GM19328 (cell line): ENCODE measurements at regions not wholly inside any gene's neighbourhood (a gene's known extent, or its start where the extent isn't known, plus 50 kb on each side); places are given as distances from the start of the nearest gene placed in this dataset.
A peak's percentile ranks its signal among the peaks of the same experiment; 100 is the strongest.
"Not testable (repeated sequence)": the region's sequence is repeated elsewhere in the genome, so short reads cannot be mapped to it uniquely, and the experiment has no call there.

Experiments used
- ATAC-seq: cut with Tn5 transposase; IDR thresholded peaks from one replicate; pipeline ENCODE4 v1.9.1; 2021; ENCODE audit warnings: mild to moderate bottlenecking, moderate library complexity; ENCODE audit not compliant: unreplicated experiment

DNA sequence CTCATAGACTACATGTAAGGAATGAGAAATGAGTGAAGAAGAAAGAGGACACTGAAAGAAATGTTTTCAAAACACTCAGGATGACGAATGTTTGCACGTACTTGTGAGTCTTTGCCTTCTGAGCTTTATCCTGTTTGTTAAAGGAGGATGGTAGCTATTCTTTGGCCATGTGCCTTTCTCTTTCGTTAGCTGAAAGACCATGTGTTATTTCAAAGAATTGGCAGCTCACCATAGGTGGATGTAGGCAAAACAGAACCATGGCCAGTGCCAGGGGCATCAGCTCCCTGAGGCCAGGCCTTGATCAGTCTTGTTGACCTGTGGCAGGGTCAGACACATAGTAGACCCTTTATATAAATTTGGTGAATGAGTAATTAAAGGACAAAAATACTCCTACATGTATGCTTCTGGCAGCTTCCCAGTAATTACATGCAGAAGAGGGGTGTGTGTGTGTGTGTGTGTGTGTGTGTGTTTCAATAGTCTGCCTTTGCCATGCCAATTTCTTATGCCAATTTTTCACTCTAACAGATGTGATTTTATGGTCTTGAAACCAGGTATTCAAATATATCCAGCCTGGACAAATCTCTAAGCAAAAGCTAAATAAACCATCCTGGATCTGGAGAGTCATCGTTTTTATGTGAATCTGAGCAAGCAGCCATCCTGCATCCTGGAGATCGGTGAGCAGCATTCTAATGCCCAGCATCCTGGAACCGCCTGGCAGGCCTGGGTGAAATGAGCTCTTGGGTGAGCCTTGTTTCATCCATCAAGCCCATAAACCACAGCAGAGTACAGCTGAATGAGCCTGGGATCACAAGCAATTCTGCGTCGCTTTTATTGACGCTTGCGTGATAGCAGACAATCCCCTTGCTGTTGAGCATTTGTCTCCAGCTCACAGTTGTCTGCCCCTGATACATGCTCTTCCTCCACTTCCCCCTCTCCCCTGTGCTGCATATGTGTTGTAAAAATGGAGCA, 475.4 kb downstream of the MED10 start:
- ATAC-seq = no peak

DNA sequence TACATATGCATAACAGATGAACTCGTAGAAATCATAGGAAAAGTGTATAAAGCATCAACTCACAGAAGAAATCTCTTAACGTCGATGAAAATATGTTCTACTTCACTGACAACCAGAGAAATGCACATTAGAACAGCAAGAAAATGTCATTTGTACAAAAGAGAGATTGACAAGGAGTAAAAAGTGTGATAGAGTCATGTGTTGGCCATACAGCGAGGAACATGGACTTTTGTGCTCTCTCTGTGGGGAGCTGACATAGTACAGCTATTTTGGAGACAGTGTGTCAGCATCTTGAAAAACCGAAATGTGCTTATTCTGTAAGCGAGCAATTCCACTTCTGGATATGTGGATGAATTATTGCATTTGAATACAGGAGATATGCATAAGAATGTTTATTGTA, 477.9 kb downstream of the ICE1 start:
- ATAC-seq = no peak

DNA sequence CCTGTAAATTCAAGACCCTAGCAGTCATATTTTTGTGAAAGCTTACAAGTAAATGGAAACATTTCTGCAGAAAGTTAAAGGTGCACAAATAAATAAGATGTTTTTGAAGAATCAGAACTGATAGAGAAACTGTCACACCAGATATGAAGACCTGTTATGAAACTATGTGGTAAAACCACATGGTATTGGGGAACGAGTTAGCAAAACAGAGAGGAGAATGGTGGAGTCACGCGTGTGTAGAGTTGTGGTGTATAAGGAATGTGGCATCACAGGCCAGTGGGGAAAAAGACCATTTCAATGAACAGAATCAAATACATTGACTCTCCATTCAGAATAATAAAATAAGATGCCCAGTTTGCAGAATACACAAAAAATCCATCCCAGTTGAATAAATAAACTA, 477.2 kb downstream of the ICE1 start:
- ATAC-seq = no peak

DNA sequence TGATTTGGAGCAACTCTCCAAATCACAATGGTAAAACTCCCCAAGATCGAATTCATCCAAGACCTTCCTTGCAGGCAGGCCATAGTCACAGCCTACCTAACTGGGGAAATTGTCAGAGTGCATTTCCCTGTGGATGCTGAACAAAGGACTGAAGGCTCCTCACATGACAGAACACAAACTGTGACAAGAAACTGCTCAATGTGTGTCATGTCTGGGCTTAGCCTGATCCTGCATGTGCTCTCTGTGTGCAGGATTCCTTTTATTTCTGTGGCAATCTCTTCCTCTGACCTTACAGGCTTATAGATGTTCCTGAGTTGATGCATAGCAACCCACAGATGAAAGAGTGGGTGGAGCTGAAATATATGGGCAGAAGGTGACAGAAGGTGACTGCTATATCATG, 465.8 kb downstream of the ICE1 start:
- ATAC-seq = no peak

DNA sequence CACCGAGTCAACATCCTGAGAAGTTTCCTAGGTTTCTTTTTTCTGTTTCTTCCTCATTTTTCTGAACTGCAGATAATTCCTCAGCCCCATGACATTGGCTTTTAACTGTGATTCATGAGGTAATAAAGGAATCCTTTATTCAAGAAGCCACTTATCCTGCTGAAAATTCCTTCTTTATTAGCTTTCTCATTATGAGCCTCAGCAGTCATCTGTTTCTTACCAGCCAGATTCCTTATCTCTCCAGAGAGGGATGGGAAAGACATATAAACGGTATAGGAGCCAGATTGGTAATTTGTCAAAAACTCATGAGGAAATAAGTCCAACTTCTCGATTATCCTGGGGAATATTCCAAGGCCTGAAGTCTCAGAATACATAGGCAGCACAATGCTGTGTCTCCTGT, 465.4 kb downstream of the ICE1 start:
- ATAC-seq = no peak

DNA sequence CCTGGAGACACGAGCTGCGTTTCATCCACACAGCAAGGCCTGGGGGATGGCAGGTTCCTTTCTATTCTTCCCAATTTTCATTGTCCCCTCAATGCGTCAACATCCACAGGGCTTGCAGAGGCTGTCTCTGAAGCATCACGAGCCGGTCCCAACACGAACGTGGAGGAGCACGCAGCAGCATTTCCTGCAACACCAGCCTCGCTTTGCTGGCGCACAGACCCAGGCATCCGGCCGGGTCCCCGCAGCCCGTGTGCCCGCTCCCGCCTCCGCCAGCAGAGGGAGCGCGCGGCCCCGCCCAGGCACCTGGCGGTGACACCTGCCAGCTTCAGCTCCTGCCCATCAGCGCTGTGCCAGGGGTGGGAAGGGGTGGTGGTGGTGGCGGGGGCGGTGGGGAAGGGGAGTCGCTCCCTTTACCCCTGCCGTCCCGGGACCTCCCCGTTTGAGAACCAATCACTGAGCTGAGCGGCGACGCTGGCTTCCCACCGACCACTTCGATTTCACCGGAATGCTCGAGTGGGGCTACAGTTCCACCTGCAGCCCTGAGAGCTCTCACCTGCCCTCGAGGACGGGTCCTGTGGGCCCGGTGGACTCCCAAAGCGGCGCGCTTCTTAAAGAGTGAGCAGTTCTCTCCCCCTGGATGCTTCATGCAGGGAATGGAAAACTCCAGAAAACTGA, 464.5 kb downstream of the ICE1 start:
- ATAC-seq = peak; percentile 81

DNA sequence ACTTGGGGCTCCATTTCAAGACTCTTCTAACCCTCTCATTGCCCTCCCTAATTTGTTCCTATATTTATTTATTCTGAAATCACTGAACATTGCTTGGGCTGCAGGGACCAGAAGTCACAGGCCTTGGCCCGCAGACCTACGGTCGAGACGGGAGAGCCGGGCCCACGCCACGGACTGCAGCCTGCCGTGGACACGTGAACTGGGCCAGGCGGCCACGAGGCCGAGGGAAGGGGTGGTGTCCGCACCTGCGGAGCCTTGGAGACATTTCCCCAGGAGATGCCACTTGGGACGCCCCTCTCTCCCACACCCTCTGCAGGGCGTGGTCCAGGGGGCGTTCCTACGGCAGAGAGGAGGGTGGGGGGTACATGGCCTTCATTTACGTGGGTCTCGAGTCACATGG, 463.9 kb downstream of the ICE1 start:
- no peak for ATAC-seq

DNA sequence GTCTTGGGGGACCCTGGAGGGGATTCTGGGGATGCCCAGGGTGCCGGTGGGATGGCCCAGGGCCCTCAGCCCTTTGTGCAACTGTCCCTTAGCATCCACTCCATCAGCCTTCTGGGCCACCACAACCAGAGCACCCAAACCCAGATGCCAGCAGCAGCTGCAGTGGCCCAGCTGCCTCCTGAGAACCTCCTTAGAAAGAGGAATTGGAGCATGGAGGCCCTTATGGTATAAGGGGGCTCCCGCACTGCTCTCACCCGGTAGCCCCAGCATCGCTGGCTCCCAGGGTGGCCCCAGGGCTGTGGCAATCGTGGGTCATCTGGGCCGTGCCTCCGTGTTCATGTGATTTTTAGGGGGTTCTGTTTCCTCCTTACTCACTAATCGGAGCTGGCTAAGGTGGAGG, 463.3 kb downstream of the ICE1 start:
- ATAC-seq = no peak

DNA sequence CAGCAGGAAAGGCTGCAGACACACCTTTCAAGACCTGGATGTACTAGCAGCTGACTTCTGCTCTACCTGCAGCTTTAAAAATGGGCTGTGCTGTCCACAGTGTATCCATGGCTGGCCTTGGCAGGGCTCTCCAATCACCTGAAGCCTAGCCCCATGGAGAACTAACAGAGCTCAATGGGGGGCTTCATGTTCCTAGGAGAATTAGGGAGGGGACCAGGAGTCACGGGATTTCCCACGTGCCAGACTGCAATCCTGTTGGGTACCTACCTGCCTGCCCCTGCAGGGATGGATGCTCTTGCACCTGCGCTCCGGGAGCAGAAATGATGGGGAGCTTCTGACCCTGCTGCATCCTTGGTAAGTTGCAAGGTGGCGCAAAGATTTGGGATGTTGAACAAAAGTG, 462.1 kb downstream of the ICE1 start:
- ATAC-seq = no peak

DNA sequence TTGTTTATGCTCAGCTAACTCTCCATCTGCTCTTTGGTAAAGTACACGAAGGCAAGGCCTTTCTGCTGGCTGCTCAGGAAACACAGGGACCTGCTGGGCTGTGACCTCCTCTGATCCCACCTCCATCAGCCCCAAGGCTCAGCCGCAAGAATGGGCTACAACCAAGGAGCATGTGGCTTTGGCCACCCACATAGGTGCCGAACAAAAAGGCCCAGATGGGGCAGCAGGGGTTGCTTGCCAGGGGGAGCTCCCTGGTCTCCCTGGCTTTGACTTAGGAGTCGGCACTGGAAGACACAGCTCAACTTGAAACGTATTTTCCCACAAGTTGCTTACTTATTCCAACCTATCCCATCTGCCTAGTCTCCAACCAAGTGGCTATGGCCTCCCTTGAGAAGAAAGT, 461.1 kb downstream of the ICE1 start:
- no peak for ATAC-seq

DNA sequence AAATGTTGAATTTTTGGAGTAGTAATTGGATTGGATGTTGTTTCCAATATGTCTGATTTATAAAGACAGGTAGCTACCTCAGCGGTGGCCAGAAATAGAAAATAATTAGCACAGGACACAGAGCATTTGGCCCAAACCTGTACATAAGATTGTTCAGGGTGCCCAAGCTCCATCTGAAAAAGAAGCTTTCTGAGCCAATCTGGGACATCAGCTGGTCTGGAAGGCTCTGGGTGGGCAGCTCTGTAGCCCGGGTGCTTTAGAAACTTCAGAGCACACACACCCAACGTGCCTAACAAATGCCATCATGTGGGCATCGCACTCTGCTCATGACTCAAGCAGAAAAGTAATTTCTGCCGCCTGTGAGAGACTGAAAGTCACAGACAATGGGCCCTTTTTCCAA, 460.7 kb downstream of the ICE1 start:
- no peak for ATAC-seq

DNA sequence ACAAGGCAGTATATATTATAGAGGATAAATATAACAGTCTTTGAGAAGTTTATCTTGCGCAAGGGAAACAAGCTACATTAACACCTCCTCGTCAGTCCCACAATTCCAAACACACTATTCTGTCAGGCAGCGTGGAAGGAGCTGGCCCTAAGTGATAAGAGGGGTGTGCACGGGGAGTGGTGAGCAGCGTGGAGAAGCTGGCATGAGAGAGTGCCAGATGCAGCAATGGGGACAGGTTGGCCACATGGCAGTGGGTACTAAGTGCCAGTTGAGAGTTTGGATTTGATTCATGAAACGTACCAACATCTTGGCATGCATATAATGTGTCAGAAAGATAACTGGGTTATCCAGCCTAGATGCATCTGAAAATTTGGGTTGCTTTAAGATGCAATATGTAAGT, 460.2 kb downstream of the ICE1 start:
- ATAC-seq = no peak

DNA sequence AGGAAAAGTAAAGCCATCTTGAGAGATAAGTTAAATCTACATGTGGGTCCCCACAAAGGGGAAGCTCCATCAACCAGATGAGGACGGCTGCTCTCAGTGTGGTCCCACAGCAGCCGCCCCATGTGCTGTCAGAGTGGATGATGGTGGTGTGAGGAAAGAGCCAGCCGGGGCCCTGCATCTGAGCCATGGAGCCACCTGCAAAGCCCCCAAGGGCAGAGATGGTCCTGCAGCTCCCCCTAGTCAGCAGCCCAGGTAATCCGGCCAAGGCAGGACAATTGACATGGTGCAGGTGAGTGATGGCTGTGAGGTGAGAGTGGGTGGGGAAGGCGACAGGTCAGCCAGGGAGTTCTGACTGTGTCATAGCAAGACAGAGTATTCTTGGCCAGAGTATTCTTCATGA, 458.8 kb downstream of the ICE1 start:
- ATAC-seq = no peak

DNA sequence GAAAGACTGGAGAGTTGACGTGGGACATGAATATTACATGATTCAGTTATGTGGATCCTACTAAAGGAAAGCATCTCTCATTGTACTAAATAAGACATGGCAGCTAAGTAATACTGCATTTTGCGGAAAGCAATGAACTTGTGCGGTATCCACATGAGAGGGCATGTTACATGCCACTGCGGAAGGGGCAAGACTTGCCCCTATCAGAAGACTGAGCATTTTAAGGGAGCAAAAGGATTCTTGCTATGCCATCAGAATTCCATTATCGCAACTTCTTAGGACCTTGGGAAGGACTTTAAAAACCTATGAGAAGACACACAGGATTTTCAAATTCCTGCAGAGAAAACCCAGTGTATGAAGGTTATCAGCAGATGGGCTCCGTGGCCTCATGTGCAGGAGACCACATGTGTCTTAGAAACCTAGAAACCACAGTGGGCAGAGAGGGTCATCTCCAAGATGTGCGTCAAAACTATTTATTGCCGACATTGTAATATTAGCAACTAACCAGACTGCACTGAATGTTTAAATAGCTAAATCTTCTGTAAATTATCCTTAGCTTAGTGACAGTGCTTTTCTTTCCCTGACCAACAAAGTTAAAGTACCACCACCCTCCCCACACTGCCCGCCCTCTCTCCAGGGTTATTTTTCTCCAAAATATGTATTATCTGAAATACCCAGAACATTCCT, 457.7 kb downstream of the ICE1 start:
- no peak for ATAC-seq

DNA sequence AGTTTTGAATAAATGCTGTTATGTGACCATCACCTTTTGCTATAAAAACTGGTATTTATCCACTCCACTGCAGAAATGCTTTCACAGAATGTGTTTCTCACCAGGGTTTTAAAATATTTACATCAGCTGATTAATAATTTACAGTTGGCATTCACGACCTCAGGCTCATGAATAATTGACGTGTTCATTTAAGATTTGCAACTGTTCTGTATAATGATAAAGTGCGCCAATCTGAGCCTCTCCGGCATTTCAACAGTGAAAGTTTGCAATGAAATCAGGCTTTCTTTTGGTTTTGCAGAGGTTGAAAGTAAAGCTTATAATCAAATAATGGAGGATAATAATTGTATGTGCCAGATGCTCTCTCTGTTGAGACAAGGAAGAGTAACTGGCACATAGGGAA, 434.9 kb downstream of the ICE1 start:
- ATAC-seq = no peak

DNA sequence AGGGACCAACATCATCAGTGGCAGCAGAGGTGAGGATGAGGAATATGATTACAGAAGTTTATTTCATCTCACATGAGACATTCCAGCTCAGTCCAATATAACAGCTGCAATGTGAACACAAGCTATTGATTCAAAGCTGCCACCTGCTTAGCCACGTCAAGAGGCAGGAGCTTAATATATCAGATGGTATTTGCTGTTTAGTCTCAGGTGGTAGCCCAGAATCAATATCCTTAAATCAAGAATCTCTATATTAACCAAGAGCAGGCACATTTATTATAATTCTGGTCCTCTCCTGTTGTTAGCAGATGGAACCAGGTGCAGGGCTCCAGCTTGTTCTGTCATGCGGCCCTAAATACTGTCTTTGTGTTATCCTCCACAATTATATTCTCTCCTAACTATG, 431.6 kb downstream of the ICE1 start:
- no peak for ATAC-seq

DNA sequence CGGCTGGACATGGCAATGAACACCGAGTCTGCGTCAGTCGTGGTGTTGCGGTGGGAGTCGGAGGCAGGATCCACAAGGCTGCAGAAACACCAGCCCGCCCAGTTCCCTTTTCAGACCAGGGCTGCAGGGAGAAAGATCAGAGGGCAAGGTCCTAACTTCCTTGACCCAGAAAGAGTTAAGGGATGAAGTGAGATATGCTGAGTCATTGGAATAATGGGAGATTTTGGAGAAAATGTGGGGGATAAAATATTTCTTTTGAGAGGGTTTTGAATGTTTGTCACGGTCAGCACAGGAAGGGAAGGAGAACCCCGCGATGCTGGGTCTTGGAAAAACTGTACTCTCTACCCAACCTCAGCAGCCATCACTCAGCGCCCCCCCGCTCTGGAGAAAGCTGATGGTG, 416.0 kb downstream of the ICE1 start:
- no peak for ATAC-seq

DNA sequence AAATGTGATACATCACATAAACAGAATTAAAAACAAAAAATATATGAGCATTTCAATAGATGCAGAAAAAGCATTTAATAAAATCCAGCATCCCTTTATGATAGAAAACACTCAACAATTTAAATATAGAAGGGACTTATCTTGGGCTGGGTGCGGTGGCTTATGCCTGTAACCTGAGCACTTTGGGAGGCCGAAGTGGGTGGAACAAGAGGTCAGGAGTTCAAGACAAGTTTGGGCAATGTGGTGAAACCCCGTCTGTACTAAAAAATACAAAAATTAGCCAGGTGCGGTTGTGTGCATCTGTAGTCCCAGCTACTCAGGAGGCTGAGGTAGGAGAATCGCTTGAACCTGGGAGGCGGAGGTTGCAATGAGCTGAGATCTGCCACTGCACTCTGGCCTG, 409.1 kb downstream of the ICE1 start:
- not testable (repeated sequence) for ATAC-seq

DNA sequence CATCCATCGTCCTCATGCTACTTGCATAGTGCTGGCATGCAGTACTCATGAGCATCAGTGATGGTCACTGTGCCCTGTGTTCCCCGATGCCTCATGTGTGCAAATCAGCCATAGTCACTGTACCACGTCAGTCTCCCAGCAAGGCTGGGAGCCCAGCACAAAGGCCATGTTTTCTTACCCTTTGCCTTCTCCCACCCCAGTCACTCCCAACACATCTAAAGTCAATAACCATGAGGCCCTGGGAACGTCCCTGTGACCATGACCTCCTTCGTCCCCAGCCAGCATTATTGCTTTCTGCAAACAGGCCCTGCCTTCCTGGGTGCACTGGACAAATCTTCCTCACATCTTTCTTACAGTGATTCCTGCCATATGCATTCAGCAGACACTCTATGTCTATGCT, 406.1 kb downstream of the ICE1 start:
- no peak for ATAC-seq

DNA sequence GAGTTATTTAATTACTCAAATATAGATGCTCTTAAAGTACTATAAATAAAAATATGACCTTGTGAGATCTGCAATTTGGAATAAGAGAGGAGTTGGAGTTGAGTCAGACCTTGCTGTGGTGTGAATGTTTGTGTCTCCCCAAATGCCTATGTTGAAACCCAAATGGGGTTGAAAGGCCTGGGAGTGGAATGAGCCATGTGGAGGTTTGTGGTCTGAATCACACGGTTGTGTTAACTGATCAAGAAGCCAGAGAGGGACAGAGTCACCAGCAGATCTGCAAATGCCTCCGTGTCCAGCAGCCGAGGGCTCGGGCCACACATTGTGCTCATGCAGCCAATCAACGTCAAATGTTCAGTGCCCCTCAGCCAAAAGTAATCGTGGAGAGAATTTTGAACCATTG, 404.4 kb downstream of the ICE1 start:
- ATAC-seq = no peak

DNA sequence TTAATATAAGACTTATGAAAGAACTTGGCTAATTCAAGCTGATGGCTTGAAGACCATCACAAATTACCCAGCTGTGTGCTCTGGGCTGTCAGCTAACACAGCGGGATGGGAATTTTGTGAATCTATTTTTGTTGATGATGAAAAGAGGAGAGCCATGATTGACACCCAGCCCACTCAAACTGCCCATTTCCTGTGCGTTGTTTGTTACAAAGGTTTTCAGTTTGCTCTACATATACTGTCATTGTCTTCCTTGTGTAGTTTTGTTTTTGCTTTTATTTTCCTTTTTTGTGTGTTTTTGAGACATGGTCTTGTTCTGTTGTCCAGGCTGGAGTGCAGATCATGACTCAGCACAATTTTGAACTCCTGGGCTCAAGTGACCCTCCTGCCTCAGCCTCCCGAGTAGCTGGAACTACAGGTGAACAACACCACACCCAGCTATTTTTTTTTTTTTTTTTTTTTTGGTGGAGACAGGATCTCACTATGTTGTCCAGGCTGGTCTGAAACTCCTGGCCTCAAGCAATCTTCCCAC, 400.3 kb downstream of the ICE1 start:
- no peak for ATAC-seq

DNA sequence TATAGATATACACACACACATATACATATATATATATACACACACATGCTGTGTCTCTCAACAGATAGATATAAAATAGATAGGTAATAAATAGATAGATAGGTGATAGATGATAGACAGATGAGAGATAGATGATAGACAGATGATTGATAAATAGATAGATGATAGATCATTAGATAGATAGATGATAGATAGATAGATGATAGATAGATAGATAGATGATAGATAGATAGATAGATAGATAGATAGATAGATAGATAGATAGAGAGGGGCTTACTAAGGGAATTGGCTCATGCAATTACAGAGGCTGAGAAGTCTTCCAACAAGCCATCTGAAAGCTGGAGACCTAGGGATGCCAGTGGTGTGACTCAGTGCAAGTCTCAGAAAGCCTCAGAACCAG, 394.5 kb downstream of the ICE1 start:
- ATAC-seq = no peak
